H9 (cell line): ENCODE measurements at regions not wholly inside any gene's neighbourhood (a gene's known extent, or its start where the extent isn't known, plus 50 kb on each side); places are given as distances from the start of the nearest gene placed in this dataset.

ENCODE experiments used
- DNase-seq: peaks from one replicate; pipeline ENCODE4 v3.0.0-alpha.2; 2017
- H2AFZ ChIP-seq: one replicate; pipeline ENCODE4 v1.6.1; 2013; ENCODE audit warnings: mild to moderate bottlenecking, low read length, control low read depth, moderate library complexity
- H2AK5ac ChIP-seq: 2 replicates; pipeline ENCODE4 v1.6.1; 2013; ENCODE audit warnings: low read length, control low read depth, mixed read lengths; ENCODE audit not compliant: insufficient read length
- H2BK120ac ChIP-seq: one replicate; pipeline ENCODE4 v1.6.1; 2013; ENCODE audit warnings: low read depth, mild to moderate bottlenecking, low read length, control low read depth, inconsistent platforms; ENCODE audit not compliant: poor library complexity, severe bottlenecking
- H2BK12ac ChIP-seq: 2 replicates; pipeline ENCODE4 v1.6.1; 2013; ENCODE audit warnings: low read length, control low read depth, mixed read lengths, low read depth; ENCODE audit not compliant: insufficient read length
- H2BK15ac ChIP-seq: 2 replicates; pipeline ENCODE4 v1.6.1; 2013; ENCODE audit warnings: low read depth, low read length, control low read depth
- H2BK20ac ChIP-seq: one replicate; pipeline ENCODE4 v1.6.1; 2013; ENCODE audit warnings: low read depth, mild to moderate bottlenecking, low read length, control low read depth, inconsistent platforms; ENCODE audit not compliant: poor library complexity, severe bottlenecking
- H2BK5ac ChIP-seq: 2 replicates; pipeline ENCODE4 v1.6.1; 2013; ENCODE audit warnings: low read length, control low read depth, mixed read lengths; ENCODE audit not compliant: insufficient read length
- H3K14ac ChIP-seq: 2 replicates; pipeline ENCODE4 v1.6.1; 2013; ENCODE audit warnings: low read length, control low read depth; ENCODE audit not compliant: insufficient read depth
- H3K18ac ChIP-seq: 2 replicates; pipeline ENCODE4 v1.6.1; 2013; ENCODE audit warnings: low read depth, mild to moderate bottlenecking, mixed read lengths, low read length, control low read depth; ENCODE audit not compliant: insufficient read length
- H3K23ac ChIP-seq: 2 replicates; pipeline ENCODE4 v1.6.1; 2013; ENCODE audit warnings: low read length, control low read depth, mixed read lengths, low read depth; ENCODE audit not compliant: insufficient read length
- H3K23me2 ChIP-seq: 2 replicates; pipeline ENCODE4 v1.6.1; 2013; ENCODE audit warnings: low read depth, mild to moderate bottlenecking, mixed read lengths, low read length, control low read depth; ENCODE audit not compliant: insufficient read length, poor library complexity, severe bottlenecking
- H3K27ac ChIP-seq: 2 replicates; pipeline ENCODE4 v1.5.1; 2013; ENCODE audit warnings: low read length, control low read depth, mixed read lengths, low read depth; ENCODE audit not compliant: insufficient read length
- H3K27me3 ChIP-seq: 2 replicates; pipeline ENCODE4 v1.6.1; 2013; ENCODE audit warnings: low read length, control low read depth, inconsistent platforms; ENCODE audit not compliant: insufficient read depth
- H3K4ac ChIP-seq: 2 replicates; pipeline ENCODE4 v1.6.1; 2013; ENCODE audit warnings: low read depth, mild to moderate bottlenecking, control low read depth, inconsistent platforms, low read length, moderate library complexity
- H3K4me1 ChIP-seq: 2 replicates; pipeline ENCODE4 v1.6.1; 2013; ENCODE audit warnings: low read length, control low read depth, inconsistent platforms; ENCODE audit not compliant: insufficient read depth
- H3K4me2 ChIP-seq: 2 replicates; pipeline ENCODE4 v1.6.1; 2013; ENCODE audit warnings: low read length, control low read depth, mixed read lengths; ENCODE audit not compliant: insufficient read length, insufficient read depth
- H3K56ac ChIP-seq: 2 replicates; pipeline ENCODE4 v1.6.1; 2013; ENCODE audit warnings: low read depth, mild to moderate bottlenecking, mixed read lengths, low read length, control low read depth; ENCODE audit not compliant: insufficient read length
- H3K79me1 ChIP-seq: 2 replicates; pipeline ENCODE4 v1.6.1; 2013; ENCODE audit warnings: low read depth, mild to moderate bottlenecking, moderate library complexity, low read length, control low read depth, inconsistent platforms; ENCODE audit not compliant: insufficient read depth, poor library complexity, severe bottlenecking
- H3K79me2 ChIP-seq: 2 replicates; pipeline ENCODE4 v1.6.1; 2013; ENCODE audit warnings: low read length, control low read depth, inconsistent platforms; ENCODE audit not compliant: insufficient read depth
- H3K9ac ChIP-seq: 2 replicates; pipeline ENCODE4 v1.6.1; 2013; ENCODE audit warnings: low read length, control low read depth, mixed read lengths; ENCODE audit not compliant: insufficient read length; ENCODE audit errors: extremely low read depth
- H3K9me3 ChIP-seq: one replicate; pipeline ENCODE4 v1.6.1; 2013; ENCODE audit warnings: low read depth, low read length, inconsistent platforms; ENCODE audit not compliant: control insufficient read depth
- H3T11ph ChIP-seq: one replicate; pipeline ENCODE4 v1.6.1; 2013; ENCODE audit warnings: mild to moderate bottlenecking, low read length, control low read depth, inconsistent platforms
- H4K20me1 ChIP-seq: one replicate; pipeline ENCODE4 v1.6.1; 2013; ENCODE audit not compliant: control insufficient read depth, insufficient read length, insufficient read depth
- H4K5ac ChIP-seq: 2 replicates; pipeline ENCODE4 v1.6.1; 2013; ENCODE audit warnings: low read depth, mild to moderate bottlenecking, mixed read lengths, low read length, control low read depth; ENCODE audit not compliant: insufficient read length
- H4K8ac ChIP-seq: replicated peaks from 2 replicates; pipeline ENCODE4 v1.6.1; 2013; ENCODE audit warnings: low read length, control low read depth, mixed read lengths, low read depth; ENCODE audit not compliant: insufficient read length
- H4K91ac ChIP-seq: 2 replicates; pipeline ENCODE4 v1.6.1; 2013; ENCODE audit warnings: low read depth, mild to moderate bottlenecking, moderate library complexity, mixed read lengths, low read length, control low read depth; ENCODE audit not compliant: insufficient read length
- H3K27ac Mint-ChIP-seq, 3 experiments: 2 replicates in 2 of 3; 3 replicates in 1 of 3; pipeline ENCODE4 v1.8.0; 2020 to 2021; ENCODE audit warnings: mixed read lengths in 3 of 3, mild to moderate bottlenecking in 1 of 3, moderate library complexity in 1 of 3
- H3K27me3 Mint-ChIP-seq: 2 replicates; pipeline ENCODE4 v1.8.0; 2021; ENCODE audit warnings: low read depth, mild to moderate bottlenecking, moderate library complexity, mixed read lengths
- H3K36me3 Mint-ChIP-seq, 3 experiments: 2 replicates in 2 of 3; 3 replicates in 1 of 3; pipeline ENCODE4 v1.8.0; 2020 to 2021; ENCODE audit warnings: low read depth in 3 of 3, mixed read lengths in 3 of 3; ENCODE audit not compliant: insufficient read depth in 1 of 3
- H3K4me1 Mint-ChIP-seq, 2 experiments: 2 replicates each; pipeline ENCODE4 v1.8.0; 2020; ENCODE audit warnings: mixed read lengths in 2 of 2
- H3K4me3 Mint-ChIP-seq, 2 experiments: 2 replicates in 1 of 2; 3 replicates in 1 of 2; pipeline ENCODE4 v1.8.0; 2020 to 2021; ENCODE audit warnings: mild to moderate bottlenecking in 2 of 2, mixed read lengths in 2 of 2, moderate library complexity in 1 of 2
- H3K9me3 Mint-ChIP-seq, 2 experiments: 2 replicates in 1 of 2; 3 replicates in 1 of 2; pipeline ENCODE4 v1.8.0; 2020; ENCODE audit warnings: mild to moderate bottlenecking in 2 of 2, mixed read lengths in 2 of 2, moderate library complexity in 1 of 2
- WGBS: extraction: QIAGEN DNeasy Blood & Tissue Kit; methylation state at CpG from one replicate; pipeline ENCODE4 v1.1.7; 2013; ENCODE audit warnings: missing lambda C conversion rate, low lambda C conversion rate, mixed read lengths; ENCODE audit not compliant: insufficient read length; ENCODE audit errors: extremely low coverage; 5-methylcytosine and 5-hydroxymethylcytosine counted together
- TF ChIP-seq, protein P1 (sequence below): fragments of 200-600 bp; sonication (generic); conservative IDR thresholded peaks from 3 replicates; pipeline ENCODE4 v1.8.0; 2021; ENCODE audit warnings: antibody characterized with exemption, mild to moderate bottlenecking

DNA sequence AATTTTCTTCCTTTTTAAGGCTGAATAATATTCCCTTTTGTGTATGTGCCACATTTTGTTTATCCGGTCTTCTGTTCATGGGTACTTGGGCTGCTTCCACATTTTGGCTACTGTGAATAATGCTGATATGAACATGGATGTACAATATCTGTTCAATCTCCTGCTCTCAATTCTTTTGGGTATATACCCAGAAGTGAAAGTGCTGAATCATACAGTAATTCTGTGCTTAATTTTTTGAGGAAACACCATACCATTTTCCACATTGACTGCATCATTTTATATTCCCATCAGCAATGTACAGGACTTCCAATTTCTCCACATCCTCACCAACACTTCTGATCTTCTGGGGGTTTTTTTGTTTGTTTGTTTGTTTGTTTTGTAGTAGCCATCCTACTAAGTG is 135.0 kb upstream of the INHBA start:
- Histone ChIP-seq H4K5ac (no peak overlapping the region), H3K23me2 (no peaks in the 10 kb centered on the region), H3K14ac (no peak overlapping the region), H2BK15ac (no peak overlapping the region), H3K18ac (no peak overlapping the region), H2BK120ac (no peak overlapping the region), H2BK12ac (no peak overlapping the region), H2AK5ac (no peak overlapping the region), H3K79me1 (no peaks in the 10 kb centered on the region), H4K20me1 (no peaks in the 10 kb centered on the region), H3K79me2 (no peaks in the 10 kb centered on the region), H3K4ac (no peak overlapping the region), H3K23ac (no peak overlapping the region), H3T11ph (no peak overlapping the region), H2BK5ac (no peak overlapping the region), H3K27me3 (no peaks in the 10 kb centered on the region), H4K8ac (no peak overlapping the region), H3K9ac (no peak overlapping the region), H3K56ac (no peak overlapping the region), H2AFZ (no peak overlapping the region), H3K4me1 (peaks cover 2% of the 10 kb centered on the region), H3K4me2 (no peak overlapping the region), H3K9me3 (no peaks in the 10 kb centered on the region), H3K27ac (no peak overlapping the region), H4K91ac (no peak overlapping the region), H2BK20ac (no peak overlapping the region)
- Mint-ChIP-seq H3K4me3 (no peak overlapping the region), H3K27ac (no peak overlapping the region), H3K27me3 (peaks cover 15% of the 10 kb centered on the region), H3K4me1 (peaks cover 5 to 6% of the 10 kb centered on the region in 2 experiments), H3K9me3 (no peaks in the 10 kb centered on the region; a peak in 2 of 5 replicates), H3K36me3 (no peaks in the 10 kb centered on the region)
- WGBS: no CpG with 5 or more reads among the region's 1 CpG
- no peak for DNase-seq
- TF ChIP-seq, protein P1, sequence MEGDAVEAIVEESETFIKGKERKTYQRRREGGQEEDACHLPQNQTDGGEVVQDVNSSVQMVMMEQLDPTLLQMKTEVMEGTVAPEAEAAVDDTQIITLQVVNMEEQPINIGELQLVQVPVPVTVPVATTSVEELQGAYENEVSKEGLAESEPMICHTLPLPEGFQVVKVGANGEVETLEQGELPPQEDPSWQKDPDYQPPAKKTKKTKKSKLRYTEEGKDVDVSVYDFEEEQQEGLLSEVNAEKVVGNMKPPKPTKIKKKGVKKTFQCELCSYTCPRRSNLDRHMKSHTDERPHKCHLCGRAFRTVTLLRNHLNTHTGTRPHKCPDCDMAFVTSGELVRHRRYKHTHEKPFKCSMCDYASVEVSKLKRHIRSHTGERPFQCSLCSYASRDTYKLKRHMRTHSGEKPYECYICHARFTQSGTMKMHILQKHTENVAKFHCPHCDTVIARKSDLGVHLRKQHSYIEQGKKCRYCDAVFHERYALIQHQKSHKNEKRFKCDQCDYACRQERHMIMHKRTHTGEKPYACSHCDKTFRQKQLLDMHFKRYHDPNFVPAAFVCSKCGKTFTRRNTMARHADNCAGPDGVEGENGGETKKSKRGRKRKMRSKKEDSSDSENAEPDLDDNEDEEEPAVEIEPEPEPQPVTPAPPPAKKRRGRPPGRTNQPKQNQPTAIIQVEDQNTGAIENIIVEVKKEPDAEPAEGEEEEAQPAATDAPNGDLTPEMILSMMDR: no peak
